KOPT-K1 (cell line): ENCODE measurements at regions not wholly inside any gene's neighbourhood (a gene's known extent, or its start where the extent isn't known, plus 50 kb on each side); places are given as distances from the start of the nearest gene placed in this dataset.

Experiments
- H3K27ac ChIP-seq: fragments of 200-600 bp; sonication (generic); 2 replicates; pipeline ENCODE4 v1.5.1; 2016; ENCODE audit warnings: antibody characterized with exemption, mild to moderate bottlenecking, low read depth, low read length; ENCODE audit not compliant: poor library complexity, severe bottlenecking
- H3K36me3 ChIP-seq: fragments of 200-600 bp; sonication (generic); 2 replicates; pipeline ENCODE4 v1.5.1; 2017; ENCODE audit warnings: antibody characterized with exemption, mild to moderate bottlenecking, low read length, moderate library complexity; ENCODE audit not compliant: insufficient read depth
- H3K9me3 ChIP-seq: fragments of 200-600 bp; sonication (generic); 2 replicates; pipeline ENCODE4 v1.5.1; 2017; ENCODE audit warnings: antibody characterized with exemption, low read length, mild to moderate bottlenecking; ENCODE audit not compliant: insufficient read depth, poor library complexity, severe bottlenecking

DNA sequence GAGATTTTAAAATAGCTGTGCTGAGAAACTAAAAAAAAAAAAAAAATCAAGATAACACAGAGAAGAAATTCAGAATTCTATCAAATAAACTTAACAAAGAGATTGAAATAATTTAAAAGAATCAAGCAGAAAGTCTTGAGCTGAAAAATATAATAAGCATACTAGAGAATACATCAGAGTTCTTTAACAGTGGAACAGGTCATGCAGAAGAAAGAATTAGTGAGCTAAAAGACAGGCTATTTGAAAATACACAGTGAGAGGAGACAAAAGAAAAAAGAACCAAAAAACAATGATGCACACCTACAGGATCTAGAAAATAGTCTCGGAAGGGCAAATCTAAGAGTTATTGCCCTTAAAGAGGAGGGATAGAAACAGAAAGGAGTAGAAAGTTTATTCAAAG lies 548.1 kb downstream of the ADCYAP1 start:
- Histone ChIP-seq H3K36me3 (no peaks in the 10 kb centered on the region), H3K27ac (no peak overlapping the region), H3K9me3 (no peaks in the 10 kb centered on the region)

DNA sequence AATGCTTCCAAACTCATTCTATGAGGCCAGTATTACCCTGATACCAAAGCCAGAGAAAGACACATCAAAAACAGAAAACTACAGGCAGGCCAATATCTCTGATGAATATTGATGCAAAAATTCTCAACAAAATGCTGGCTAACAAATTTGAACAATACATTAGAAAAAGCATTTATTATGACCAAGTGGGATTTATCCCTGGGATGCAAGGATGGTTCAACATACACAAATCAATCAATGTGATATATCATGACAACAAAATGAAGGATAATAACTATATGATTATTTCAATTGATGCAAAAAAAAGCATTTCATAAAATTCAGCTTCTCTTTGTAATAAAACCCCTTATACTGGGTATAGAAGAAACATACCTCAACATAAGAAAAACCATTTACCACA lies 550.9 kb downstream of the ADCYAP1 start:
- no peaks in the 10 kb centered on the region for H3K9me3 ChIP-seq
- no peak overlapping the region for H3K27ac ChIP-seq
- H3K36me3 ChIP-seq: no peaks in the 10 kb centered on the region

DNA sequence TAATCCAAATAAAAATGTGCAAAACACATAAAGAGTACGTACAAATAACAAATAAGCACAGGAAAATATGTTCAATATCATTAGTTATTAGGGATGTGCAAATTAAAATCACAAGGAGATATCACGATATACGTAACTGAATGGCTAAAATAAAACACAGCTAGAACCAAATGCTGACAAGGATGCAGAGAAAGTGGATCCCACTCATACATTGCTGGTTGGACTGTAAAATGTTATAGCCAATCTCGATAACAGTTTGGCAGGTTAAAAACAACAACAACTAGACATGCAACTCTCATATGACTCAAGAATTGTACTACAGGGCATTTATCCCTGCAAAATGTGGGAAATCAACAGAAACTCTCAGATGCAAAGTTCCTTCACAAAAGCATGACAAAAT lies 553.9 kb downstream of the ADCYAP1 start:
- H3K27ac ChIP-seq: no peak overlapping the region
- H3K9me3 ChIP-seq: no peaks in the 10 kb centered on the region
- no peaks in the 10 kb centered on the region for H3K36me3 ChIP-seq

GRCh38 chr18:1463981-1464380 lies 559.3 kb downstream of the ADCYAP1 start:
- H3K9me3 ChIP-seq: no peaks in the 10 kb centered on the region
- no peaks in the 10 kb centered on the region for H3K36me3 ChIP-seq
- H3K27ac ChIP-seq: no peak overlapping the region

DNA sequence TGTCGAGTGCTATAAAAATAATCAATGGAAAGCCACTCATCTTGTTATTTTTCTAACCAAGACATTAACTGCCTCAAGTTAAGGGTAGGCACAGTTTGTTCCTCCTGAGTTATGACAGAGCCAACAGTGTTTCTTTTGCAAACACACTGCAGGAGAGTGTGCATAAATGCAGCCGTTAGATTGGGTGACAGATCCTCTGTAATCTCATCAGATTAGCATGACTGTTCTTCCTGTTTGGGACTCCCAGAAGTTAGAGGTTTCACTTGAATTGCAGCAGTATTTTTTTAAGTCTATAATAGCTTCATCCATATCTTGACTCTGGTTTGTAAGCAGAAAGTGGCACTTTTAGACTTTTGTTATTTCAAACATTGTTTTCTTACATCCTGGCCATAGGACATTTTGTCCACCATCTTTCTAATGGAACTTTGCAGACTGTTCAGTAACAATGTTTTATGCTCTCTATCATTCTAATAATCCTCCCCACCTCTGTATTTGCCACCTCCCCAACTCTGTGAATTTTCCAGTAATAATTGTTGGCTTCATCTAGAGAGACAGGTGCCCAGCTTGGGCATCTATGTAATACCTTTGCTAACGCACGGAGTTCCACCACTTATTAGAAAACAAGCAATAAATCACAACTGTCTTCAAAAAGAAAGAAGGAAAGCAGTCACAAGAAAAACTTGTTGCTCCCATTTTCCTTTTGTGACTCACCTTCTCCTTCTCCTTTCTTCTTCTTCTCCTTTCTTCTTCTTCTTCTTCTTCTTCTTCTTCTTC lies 560.0 kb downstream of the ADCYAP1 start:
- Histone ChIP-seq H3K27ac (no peak overlapping the region), H3K36me3 (no peaks in the 10 kb centered on the region), H3K9me3 (no peaks in the 10 kb centered on the region)

- Histone ChIP-seq H3K9me3 (no peaks in the 10 kb centered on the region), H3K27ac (no peak overlapping the region), H3K36me3 (no peaks in the 10 kb centered on the region)
Observed at GRCh38 chr18:1466035-1466434, 561.4 kb downstream of the ADCYAP1 start.

DNA sequence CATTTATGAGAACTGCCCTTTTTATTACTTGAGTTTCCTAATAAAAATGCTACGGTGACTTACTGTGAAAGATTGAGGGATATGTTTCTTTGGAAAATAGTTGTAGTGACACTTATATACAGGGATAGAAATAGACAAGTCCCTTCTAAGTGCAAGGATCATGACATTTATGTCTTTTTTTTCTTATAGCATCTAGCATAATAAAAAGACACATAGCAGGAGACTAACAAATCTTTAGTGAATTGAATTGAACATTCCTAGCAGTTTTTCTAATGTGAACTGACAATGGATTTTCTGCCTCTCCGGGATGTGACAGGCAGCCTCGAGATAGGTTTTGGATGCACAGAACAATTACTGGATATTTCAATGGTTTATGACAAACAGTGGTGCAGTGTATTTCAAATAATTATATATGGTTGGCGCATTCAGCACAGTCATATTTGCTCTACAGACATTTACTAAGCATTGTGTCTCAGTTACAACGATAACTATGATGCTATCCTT lies 562.8 kb downstream of the ADCYAP1 start:
- no peaks in the 10 kb centered on the region for H3K9me3 ChIP-seq
- no peaks in the 10 kb centered on the region for H3K36me3 ChIP-seq
- H3K27ac ChIP-seq: no peak overlapping the region

DNA sequence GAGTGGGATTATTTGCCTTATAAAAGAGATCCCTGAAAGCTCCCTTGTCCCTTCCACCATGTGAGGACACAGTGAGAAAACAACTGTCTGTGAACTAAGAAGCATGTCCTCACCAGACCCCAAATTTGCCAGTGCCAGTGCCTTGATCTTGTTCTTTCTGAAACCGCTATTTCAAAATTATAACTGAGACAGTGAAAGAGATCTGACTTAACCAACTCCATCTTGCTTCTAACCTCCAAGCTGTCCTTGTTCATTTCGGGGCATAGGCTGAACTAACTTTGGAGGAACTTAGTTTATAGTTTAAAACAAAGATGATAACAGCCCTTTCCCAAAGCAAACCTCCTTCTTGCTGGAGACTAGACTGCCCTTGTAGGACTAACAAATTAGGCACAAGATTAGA lies 563.9 kb downstream of the ADCYAP1 start:
- Histone ChIP-seq H3K27ac (no peak overlapping the region), H3K9me3 (no peaks in the 10 kb centered on the region)

DNA sequence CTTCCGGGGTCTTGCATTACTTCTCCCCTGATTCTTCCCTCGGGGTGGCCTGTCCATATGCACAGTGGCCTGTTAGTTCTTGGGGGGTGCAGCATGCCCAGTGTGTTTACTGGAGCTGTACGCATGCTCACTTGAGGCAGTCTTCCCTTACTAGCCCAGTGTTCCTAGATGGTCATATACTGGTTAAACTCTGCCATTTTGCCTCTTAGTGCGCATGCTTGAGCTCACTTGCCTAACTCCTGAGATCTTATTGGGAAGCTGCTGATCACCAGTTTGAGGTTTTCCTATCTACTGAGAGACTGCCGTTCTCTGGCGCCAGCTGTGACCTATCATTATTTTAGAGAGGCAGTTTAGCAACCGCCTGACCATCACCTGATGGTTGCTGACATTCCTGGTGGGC lies 571.2 kb downstream of the ADCYAP1 start:
- Histone ChIP-seq H3K9me3 (no peaks in the 10 kb centered on the region), H3K36me3 (no peaks in the 10 kb centered on the region), H3K27ac (no peak overlapping the region)

More for the DNA sequence above, 563.9 kb downstream of the ADCYAP1 start:
- no peaks in the 10 kb centered on the region for H3K36me3 ChIP-seq

DNA sequence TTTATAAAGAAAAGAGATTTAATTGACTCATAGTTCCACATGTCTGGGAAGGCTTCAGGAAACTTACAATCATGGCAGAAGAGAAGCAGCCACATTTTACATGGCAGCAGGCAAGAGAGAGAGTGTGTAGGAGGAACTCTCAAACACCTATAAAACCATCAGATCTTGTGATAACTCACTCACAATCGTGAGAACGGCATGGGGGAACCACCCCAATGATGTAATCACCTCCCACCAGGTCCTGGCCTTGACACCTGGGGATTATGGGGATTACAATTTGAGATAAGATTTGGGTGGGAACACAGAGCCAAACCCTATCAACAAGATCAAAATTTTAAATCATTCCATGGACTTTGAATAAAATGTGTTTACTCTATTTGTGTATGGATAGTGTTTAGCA lies 575.6 kb downstream of the ADCYAP1 start:
- no peaks in the 10 kb centered on the region for H3K36me3 ChIP-seq
- H3K9me3 ChIP-seq: no peaks in the 10 kb centered on the region
- H3K27ac ChIP-seq: no peak overlapping the region

DNA sequence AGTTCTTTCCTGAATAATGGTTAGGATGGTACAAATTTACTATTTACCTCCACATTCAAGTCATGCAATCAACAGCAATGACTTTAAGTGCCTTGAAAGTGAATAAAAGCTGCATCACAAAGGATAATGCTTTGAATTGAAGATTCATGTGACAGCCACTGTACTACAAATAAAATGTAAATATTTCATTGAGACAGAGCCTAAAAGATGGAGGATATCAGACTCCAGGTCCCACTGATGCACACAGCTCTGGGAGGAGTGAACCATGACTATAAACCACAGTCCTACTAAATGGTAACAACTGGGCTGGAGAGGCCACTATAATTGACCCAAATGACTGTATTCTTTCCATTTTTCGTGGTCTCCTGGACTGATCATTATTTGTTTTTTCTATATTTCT lies 576.9 kb downstream of the ADCYAP1 start:
- no peaks in the 10 kb centered on the region for H3K36me3 ChIP-seq
- H3K27ac ChIP-seq: no peak overlapping the region
- no peaks in the 10 kb centered on the region for H3K9me3 ChIP-seq

DNA sequence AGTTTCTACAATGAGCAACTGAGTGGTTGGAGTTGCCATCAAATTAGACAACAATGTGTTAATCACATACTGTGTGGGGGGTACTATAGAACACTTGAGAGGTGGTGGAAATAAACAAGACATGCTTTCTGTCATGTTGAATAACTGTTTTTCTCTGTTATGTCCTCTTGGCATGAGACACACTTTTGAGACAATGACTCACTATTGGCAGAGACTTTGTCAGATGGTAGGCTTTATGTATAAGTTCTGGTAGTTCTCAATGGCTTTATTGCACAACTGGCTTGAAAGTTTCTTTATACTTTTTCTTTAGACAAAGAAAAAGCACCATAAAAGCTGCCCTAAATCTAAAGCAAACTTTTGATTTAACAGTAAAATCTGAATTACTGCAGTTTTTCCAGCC lies 578.7 kb downstream of the ADCYAP1 start:
- Histone ChIP-seq H3K9me3 (no peaks in the 10 kb centered on the region), H3K27ac (no peak overlapping the region), H3K36me3 (no peaks in the 10 kb centered on the region)

GRCh38 chr18:1487457-1487856 lies 582.8 kb downstream of the ADCYAP1 start:
- Histone ChIP-seq H3K9me3 (no peaks in the 10 kb centered on the region), H3K27ac (no peak overlapping the region), H3K36me3 (no peaks in the 10 kb centered on the region)

DNA sequence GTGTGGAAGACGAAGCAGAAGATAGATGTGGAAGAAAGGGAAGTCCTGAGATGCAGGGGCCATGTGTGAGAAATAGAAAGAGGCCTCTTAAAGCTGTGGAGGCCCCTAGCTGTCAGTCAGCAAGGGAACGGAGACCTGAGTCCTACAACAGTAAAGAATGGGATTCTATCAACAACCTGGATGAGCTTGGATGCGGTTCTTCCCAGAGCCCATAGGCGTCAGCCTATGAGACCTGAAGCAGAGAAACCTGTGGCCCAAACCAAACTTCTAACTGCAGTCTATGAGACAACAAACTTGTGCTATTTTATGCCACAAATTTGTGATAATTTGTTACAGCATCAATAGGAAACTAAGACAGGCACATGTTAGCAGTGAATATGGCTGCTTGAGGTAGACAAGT lies 583.7 kb downstream of the ADCYAP1 start:
- Histone ChIP-seq H3K9me3 (no peaks in the 10 kb centered on the region), H3K36me3 (no peaks in the 10 kb centered on the region), H3K27ac (no peak overlapping the region)

GRCh38 chr18:1488957-1489356 lies 584.3 kb downstream of the ADCYAP1 start:
- H3K36me3 ChIP-seq: no peaks in the 10 kb centered on the region
- H3K27ac ChIP-seq: no peak overlapping the region
- H3K9me3 ChIP-seq: no peaks in the 10 kb centered on the region

GRCh38 chr18:1495387-1495786 lies 590.7 kb downstream of the ADCYAP1 start:
- H3K9me3 ChIP-seq: no peaks in the 10 kb centered on the region
- no peaks in the 10 kb centered on the region for H3K36me3 ChIP-seq
- no peak overlapping the region for H3K27ac ChIP-seq
